NCI-H2081 (cell line): ENCODE measurements at regions not wholly inside any gene's neighbourhood (a gene's known extent, or its start where the extent isn't known, plus 50 kb on each side); places are given as distances from the start of the nearest gene placed in this dataset.
"Not testable (repeated sequence)": the region's sequence is repeated elsewhere in the genome, so short reads cannot be mapped to it uniquely, and the experiment has no call there.

Experiments used
- DNase-seq, 2 experiments: peaks; one replicate each; lab custom pipeline; 2025; lab: John Stamatoyannopoulos, UW

DNA sequence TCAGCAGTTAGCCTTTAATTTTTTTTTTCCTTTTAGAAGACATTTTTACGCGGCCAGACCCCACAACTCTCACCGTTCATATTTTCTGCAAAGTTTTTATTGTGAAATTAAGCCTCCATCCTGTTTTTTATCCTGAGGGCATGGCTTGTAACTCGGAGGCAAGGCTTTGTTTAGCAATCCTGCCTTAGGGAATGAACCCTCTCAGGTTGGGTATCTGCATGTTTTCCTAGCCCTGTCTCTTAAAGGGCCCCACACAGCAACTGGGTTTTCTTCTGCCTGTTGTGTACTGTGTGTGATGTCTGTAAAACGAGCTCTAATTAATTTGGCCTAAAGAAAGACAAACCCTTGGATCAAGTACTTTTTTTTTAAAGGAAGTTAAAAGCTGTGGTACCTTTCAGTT, 130.2 kb upstream of the COBL start:
- DNase-seq = no peak

DNA sequence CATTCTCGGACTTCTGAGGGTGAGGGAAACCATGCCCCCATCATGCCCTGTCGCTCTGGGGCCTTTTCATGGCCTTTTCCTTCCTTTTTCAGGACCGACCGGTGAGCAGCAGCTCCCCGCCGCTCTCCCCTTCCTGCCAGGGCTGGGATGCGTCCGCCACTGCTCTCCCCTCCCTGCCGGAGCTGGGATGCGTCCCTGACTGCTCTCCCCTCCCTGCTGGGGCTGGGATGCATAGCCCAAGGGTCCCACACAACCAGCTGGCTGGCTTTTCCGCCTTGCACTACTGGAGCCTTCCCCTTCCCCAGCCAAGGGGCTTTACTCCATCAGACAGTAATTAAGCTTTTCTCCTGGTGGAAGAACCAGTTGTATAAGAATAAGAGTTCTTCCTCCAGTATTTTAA, 129.7 kb upstream of the COBL start:
- no peak for DNase-seq

- no peak for DNase-seq
Measured at GRCh38 chr7:51444936-51445335, 128.3 kb upstream of the COBL start.

DNA sequence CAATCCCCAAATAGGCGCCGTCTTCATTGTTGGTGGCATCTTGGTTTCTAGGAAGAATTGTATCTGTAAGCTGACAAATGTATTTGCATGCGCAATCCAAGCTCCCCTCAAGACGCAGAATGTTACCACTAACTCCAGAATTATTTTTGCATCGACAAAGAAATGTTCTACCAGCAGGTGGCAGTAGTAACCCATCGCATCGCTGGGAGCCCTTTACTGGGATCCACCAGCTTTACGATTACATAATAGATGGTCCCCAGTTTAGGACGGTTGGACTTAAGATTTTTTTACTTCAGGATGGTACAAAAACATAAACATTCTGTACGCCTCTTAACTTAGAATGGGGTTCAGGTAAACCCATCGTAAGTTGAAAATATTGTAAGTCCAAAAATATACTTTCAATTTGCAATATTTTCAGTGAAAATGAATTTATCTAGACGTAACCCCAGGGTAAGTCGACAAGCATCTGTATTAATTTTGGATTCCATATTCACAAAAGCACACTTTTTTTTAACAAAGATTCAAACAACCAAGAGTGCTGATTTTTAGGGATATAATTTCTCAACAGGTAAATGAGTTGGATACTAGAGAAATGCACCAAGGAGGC, 114.0 kb upstream of the COBL start:
- DNase-seq = peak; percentile 46 to 62

DNA sequence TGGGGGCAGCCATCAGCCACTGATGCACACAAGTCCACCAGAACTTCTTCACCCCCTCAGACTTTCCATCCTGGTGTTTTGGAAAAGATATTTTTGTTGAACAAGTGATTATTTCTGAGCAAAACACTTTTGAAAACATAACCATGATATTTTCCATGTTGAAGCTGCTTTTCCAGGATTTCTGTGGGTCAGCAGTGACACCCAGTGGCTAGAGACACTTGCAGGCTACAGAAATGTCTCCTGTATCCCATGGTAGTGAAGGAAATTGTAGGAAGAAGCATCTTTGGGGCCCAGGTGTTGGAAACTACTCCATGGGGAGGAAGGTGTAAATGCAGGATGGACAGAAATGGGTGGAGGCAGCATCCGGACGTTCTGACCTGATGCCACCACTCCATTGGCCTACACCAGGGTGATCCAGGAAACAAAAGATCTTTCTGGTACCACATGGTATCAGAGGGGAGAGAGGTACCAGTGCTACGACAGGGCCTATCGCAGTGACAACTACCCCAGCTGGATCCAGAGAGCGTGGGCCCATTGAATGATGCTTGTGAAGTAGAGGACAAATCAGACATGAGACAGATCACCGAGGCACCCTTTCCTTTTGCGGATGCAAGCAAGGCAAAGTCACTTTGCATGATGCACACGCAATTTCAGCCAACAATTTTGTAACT, 111.7 kb upstream of the COBL start:
- DNase-seq = peak in 1 of 2 experiments; percentile 18

DNA sequence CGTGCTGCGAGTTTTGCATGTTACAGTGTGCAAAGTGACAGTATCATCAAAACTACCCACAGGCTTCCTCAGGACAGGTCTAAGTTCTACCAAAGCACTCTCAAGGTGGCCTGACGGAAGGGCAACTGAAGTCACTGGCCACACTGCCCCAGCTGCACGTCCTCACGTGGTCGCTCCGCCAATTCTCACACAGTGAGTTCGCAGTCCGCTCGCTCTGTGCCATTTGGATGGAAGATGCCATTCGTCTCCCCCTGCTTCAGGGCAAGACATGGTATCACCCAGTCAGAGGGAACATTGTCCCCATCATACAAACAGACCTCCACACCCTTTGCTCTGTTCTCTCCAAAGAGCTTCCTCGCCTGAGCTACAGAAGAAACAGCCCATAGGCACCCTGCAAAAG, 109.6 kb upstream of the COBL start:
- DNase-seq = no peak

DNA sequence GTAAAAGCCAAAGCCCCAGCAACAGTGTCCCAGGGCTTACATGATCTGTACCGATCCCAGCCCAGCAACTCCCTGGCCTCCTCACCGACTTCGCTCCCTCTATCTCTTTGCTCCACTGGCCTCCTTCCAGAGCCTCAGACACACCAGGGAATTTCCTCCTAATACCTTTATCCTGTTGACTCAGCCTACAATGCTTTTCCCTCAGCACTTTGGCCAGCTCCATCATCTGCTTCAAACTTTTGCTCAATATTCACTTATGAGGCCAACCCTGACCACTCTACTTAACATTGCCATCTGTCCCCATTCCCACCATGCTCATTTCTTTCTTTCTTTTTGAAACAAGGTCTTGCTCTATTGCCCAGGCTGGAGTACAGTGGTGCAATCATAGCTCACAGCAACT, 93.3 kb upstream of the COBL start:
- not testable (repeated sequence) for DNase-seq

DNA sequence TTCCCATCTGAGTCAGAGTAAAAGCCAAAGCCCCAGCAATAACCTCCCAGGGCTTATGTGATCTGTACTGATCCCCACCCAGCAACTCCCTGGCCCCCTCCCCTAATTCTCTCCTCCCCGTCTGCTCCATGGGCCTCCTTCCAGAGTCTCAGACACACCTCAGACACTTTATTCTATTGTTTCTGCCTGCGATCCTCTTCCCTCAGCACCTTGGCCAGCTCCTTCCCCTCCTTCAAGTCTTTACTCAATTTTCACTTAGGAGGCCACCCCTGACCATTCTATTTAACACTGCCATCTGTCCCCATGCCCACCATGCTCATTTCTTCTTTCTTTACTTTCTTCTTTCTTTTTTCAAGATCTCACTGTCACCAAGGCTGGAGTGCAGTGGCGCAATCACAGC, 81.0 kb upstream of the COBL start:
- not testable (repeated sequence) for DNase-seq

GRCh38 chr7:51393003-51393402, 76.4 kb upstream of the COBL start:
- DNase-seq = not testable (repeated sequence)

DNA sequence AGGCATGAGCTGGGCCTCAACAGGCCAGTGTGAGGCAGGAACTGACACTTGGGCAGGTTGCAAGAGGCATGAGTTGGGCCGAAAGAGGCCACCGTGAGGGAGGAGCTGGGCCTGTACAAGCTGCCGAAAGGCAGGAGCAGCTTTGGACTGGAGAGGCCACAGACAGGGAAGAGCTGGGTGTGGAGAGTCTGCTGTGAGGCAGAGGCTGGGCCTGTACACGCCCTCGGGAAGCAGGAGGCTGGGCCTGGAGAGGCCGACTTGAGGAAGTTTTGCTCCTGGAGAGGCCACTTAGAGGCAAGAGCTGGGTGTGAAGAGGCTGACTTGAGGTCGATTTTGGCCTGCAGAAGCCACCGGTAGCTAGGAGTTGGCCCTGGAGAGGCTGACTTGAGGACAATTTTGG, 73.3 kb upstream of the COBL start:
- not testable (repeated sequence) for DNase-seq

- not testable (repeated sequence) for DNase-seq
Measured at GRCh38 chr7:51389216-51389812, 72.7 kb upstream of the COBL start.

GRCh38 chr7:51388241-51388640, 71.6 kb upstream of the COBL start:
- not testable (repeated sequence) for DNase-seq

DNA sequence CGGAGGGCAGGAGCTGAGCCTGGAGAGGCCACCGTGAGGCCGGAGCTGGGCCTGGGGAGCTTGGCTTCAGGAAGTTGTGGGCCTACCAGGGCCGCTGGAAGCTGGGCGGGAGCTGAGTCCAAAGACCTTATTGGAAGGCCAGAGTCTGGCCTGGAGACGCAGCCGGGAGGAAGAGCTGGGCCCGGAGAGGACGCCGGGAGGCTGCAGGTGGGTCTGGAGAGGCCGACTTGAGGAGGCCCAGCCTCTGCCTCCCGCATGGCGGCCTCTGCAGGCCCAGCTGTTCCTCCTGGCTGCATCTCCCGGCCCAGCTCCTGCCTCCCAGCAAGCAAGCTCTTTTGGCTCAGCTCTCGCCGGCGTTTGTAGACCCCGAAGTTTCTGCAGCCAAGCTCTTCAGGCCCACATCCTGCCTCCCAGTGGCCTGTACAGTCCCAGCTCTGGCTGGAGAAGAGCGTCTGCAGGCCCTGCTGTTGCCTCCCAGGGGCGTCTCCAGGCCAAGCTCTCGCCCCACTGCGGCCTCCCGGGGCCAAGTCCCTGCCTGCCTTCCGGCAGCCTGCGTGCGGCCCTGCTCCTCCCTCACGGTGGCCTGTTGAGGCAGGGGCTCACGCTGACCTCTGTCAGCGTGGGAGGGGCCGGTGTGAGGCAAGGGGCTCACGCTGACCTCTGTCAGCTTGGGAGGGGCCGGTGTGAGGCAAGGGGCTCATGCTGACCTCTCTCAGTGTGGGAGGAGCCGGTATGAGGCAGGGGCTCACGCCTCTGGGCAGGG, 70.4 kb upstream of the COBL start:
- DNase-seq = not testable (repeated sequence)

- DNase-seq = not testable (repeated sequence)
Measured at GRCh38 chr7:51386184-51386583, 69.6 kb upstream of the COBL start.

DNA sequence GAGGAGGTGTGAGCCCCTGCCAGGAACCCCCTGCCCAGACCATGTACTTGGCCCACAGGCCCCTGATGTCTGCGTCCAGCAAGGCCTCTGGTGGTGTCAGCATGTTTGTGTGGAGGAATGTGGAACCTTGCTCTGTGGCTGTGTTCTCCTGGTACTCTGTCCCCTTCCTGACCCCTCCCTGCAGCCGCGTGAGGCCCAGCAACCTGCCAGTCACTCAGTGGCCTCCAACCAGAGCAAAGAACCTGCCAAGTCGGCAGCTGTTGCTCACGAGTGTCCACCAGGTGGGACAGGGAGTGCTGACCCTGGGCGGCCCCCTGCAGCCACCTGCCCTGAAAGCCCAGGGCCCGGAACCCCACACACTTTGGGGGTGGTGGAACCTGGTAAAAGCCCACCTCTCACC, 65.6 kb upstream of the COBL start:
- DNase-seq = not testable (repeated sequence)

GRCh38 chr7:51376420-51377092, 59.9 kb upstream of the COBL start:
- no peak for DNase-seq

DNA sequence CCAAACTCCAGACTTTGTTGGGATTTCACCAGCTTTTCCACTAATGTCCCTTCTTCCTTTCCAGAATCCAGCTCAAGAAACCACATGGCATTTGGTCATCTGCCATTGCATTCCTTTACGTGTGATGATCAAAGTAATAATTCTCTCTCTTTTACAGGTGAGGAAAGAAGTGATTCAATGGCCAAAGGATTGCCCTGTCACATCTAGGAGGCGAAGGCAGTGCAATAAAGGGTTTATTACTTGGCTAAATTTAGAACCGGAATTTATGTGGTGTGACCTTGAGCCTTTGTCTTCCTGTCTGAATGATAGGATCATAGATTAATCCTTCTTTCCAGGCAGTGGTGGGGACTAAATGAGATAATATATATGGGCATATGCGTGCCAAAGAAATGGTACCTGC, 58.3 kb upstream of the COBL start:
- DNase-seq = no peak

DNA sequence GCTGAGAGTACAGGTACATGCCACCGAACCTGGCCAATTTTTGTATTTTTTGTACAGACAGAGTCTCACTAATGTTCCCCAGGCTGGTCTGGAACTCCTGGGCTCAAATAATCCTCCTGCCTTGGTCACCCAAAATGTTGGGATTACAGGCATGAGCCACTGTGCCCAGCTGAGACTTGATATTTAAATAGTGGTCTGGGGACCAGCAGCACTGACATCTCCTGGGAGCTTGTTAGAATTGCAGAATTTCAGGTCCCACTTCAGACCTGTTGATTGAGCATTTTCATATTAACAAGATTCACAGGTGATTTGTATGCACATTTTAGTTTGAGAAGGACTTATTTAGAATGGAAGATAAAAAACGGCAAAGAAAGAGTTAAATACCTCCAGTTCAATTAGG, 57.0 kb upstream of the COBL start:
- DNase-seq = not testable (repeated sequence)

DNA sequence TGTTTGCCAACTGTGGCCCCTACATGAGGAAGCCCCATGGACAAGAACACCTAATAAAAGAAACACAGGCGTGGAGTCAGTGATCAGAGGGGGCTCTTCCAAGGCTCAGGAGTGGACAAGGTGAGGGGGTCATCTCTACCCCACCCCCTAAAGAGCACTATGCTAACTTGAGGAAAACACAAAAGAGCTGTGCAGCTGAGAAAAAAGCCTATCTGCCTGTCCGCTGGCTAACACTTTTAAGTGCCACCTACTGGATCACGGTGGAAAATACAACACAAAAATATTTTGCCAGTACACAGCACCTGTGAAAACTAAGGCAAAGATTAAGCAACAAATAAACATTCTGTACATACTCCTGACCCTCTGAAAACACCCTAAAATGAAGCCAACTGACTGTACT, 53.1 kb upstream of the COBL start:
- peak in 1 of 2 experiments; percentile 25 for DNase-seq

DNA sequence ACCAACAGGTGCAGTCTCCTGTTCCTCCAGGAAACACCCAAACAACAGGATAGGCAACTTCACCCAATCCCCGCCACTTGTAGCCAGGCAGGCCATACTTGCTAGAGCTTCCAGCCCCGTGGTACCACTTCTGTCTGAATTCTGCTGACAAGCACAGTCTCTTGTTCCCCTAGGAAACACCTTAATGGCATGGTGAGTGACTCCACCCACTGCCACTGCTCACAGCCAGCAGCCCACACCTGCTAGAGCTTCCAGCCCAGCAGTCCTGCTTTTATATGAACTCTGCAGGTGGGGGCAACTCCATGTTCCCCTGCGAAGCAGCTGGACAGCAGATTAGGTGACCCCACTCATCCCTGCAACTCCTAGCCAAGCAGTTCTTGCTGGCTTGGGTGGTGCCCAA, 52.6 kb upstream of the COBL start:
- DNase-seq = not testable (repeated sequence)

GRCh38 chr7:51368334-51368733, 51.7 kb upstream of the COBL start:
- no peak for DNase-seq

- no peak for DNase-seq
Measured at GRCh38 chr7:51367614-51367968, 51.0 kb upstream of the COBL start.
